Adrenal gland (tissue), 9 donors: ENCODE measurements at regions not wholly inside any gene's neighbourhood (a gene's known extent, or its start where the extent isn't known, plus 50 kb on each side); places are given as distances from the start of the nearest gene placed in this dataset.

Source experiments
- DNase-seq, 7 donors: peaks; one replicate each; pipeline ENCODE4 v3.0.0-alpha.2; 2019 to 2020
- H3K27ac ChIP-seq, 5 donors: fragments of 200-600 bp; sonication (generic) in 4 of 5; 1 replicate in 3 of 5; 2 replicates in 2 of 5; pipeline versions ENCODE4 v1.5.1 to v1.8.0; 2016 to 2020; ENCODE audit warnings: mild to moderate bottlenecking in 1 of 5
- H3K27me3 ChIP-seq: fragments of 200-600 bp; 2 replicates; pipeline ENCODE4 v1.8.0; 2021
- H3K36me3 ChIP-seq, 2 donors: fragments of 200-600 bp; replicated peaks in 1 of 2; 1 replicate in 1 of 2; 2 replicates in 1 of 2; pipeline versions ENCODE4 v1.5.1 to v1.8.0; 2018 to 2022
- H3K4me1 ChIP-seq, 2 donors: fragments of 200-600 bp; replicated peaks in 1 of 2; 1 replicate in 1 of 2; 2 replicates in 1 of 2; pipeline versions ENCODE4 v1.5.1 to v1.8.0; 2018 to 2021
- H3K4me3 ChIP-seq, 4 donors: fragments of 200-600 bp; sonication (generic) in 3 of 4; one replicate each; pipeline ENCODE4 v1.5.1; 2016 to 2018
- H3K9me3 ChIP-seq, 3 donors: fragments of 200-600 bp; sonication (generic) in 1 of 3; replicated peaks in 1 of 3; 1 replicate in 2 of 3; 2 replicates in 1 of 3; pipeline versions ENCODE4 v1.5.1 to v1.8.0; 2016 to 2021
- POLR2A ChIP-seq, 2 donors: fragments of 450-650 bp; IDR thresholded peaks; one replicate each; pipeline ENCODE4 v1.6.1; 2017; ENCODE audit warnings: antibody characterized with exemption in 2 of 2, mild to moderate bottlenecking in 2 of 2, moderate library complexity in 1 of 2
- WGBS, 4 donors: extraction: QIAGEN DNeasy Blood & Tissue Kit in 2 of 4; methylation state at CpG; one replicate each; pipeline versions ENCODE4 v1.1.5 to v1.1.7; 2013 to 2017; 5-methylcytosine and 5-hydroxymethylcytosine counted together
- intact Hi-C, 2 donors: fragments of 100-400 bp; cut with DNase I; formaldehyde crosslinking; loops; one replicate each; pipeline versions ENCODE4 v1.14.1 to v1.15.0; 2022 to 2023
- TF ChIP-seq, protein P1 (sequence below), 6 experiments: fragments of 450-650 bp in 4 of 6; fragments of 200-600 bp in 2 of 6; sonication (generic) in 1 of 6; IDR thresholded peaks; 1 replicate in 5 of 6; 2 replicates in 1 of 6; pipeline versions ENCODE4 v1.5.1 to v1.8.0; 2016 to 2021; ENCODE audit warnings: antibody characterized with exemption in 6 of 6, mild to moderate bottlenecking in 2 of 6, moderate library complexity in 1 of 6
- donor health status: healthy with polysubstance abuse.
- donor health status: Bipolar disorder and iron deficiency.
- donor health status: DM: yes; HTN: yes; CAD: no.
- donor health status: DM: no; HTN: no; CAD: no.
- donor health status: DM: no; HTN: no; CAD: no.

DNA sequence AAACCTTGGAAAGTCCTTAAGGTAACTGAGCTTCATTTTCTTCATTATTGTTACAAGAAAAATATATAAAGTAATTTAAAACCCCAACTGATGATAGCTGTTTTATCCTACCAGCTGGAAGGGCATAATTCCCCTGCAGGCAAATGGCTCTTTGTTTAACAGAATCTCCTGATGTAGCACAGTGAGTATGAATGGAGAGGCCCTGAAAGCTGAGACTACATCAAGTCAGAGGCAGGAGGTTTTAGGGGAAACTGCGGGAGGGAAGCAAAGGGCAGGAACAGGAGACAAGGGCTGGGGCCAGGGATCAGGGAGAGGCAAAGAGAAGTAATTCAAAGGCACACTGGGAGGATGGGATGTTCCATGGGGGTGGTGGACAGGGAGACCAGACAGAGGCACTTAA is 119.0 kb upstream of the LRFN2 start:
- DNase-seq: no peak
- intact Hi-C loops: no loop called here
- no peaks in the 10 kb centered on the region for H3K27me3 ChIP-seq
- H3K9me3 ChIP-seq: no peaks in the 10 kb centered on the region
- H3K4me1 ChIP-seq: no peaks in the 10 kb centered on the region
- no peaks in the 10 kb centered on the region for H3K36me3 ChIP-seq
- H3K27ac ChIP-seq: no peak overlapping the region
- WGBS, 4 donors: 38 to 76% (median 53%) methylated on average over 1 of the region's 1 CpG
- TF ChIP-seq, protein P1, sequence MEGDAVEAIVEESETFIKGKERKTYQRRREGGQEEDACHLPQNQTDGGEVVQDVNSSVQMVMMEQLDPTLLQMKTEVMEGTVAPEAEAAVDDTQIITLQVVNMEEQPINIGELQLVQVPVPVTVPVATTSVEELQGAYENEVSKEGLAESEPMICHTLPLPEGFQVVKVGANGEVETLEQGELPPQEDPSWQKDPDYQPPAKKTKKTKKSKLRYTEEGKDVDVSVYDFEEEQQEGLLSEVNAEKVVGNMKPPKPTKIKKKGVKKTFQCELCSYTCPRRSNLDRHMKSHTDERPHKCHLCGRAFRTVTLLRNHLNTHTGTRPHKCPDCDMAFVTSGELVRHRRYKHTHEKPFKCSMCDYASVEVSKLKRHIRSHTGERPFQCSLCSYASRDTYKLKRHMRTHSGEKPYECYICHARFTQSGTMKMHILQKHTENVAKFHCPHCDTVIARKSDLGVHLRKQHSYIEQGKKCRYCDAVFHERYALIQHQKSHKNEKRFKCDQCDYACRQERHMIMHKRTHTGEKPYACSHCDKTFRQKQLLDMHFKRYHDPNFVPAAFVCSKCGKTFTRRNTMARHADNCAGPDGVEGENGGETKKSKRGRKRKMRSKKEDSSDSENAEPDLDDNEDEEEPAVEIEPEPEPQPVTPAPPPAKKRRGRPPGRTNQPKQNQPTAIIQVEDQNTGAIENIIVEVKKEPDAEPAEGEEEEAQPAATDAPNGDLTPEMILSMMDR (IDR thresholded peaks at IDR 0.05): no peak
- TF ChIP-seq POLR2A (IDR thresholded peaks at IDR 0.05): no peak
- no peak overlapping the region for H3K4me3 ChIP-seq

DNA sequence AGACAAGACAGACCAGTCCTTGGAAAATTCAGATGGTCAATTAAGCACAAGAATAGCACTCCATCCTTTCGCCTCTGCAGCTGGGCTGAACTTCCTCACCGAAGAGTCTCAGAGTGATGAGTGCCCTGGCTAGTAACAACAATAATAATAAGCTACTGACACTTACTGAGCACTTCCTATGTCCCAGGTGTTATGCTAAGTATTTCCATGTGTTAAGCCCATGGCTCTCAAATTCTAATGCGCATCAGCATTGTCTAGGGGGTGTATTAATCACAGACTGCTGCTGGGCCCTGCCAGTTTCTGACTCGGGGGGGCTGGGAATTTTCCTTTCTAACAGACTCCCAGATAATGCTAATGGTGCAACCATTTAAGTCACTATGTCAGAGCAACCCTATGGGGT is 118.2 kb upstream of the LRFN2 start:
- DNase-seq: no peak
- H3K36me3 ChIP-seq: no peaks in the 10 kb centered on the region
- no peaks in the 10 kb centered on the region for H3K27me3 ChIP-seq
- no peak overlapping the region for H3K27ac ChIP-seq
- H3K4me1 ChIP-seq: no peaks in the 10 kb centered on the region
- no peak overlapping the region for H3K4me3 ChIP-seq
- intact Hi-C loops: no loop called here
- TF ChIP-seq, protein P1 (IDR thresholded peaks at IDR 0.05): no peak
- no peak for TF ChIP-seq POLR2A (IDR thresholded peaks at IDR 0.05)
- H3K9me3 ChIP-seq: no peaks in the 10 kb centered on the region
- 76 to 94% (median 79%) methylated on average over 4 of the region's 4 CpGs for WGBS, 4 donors

DNA sequence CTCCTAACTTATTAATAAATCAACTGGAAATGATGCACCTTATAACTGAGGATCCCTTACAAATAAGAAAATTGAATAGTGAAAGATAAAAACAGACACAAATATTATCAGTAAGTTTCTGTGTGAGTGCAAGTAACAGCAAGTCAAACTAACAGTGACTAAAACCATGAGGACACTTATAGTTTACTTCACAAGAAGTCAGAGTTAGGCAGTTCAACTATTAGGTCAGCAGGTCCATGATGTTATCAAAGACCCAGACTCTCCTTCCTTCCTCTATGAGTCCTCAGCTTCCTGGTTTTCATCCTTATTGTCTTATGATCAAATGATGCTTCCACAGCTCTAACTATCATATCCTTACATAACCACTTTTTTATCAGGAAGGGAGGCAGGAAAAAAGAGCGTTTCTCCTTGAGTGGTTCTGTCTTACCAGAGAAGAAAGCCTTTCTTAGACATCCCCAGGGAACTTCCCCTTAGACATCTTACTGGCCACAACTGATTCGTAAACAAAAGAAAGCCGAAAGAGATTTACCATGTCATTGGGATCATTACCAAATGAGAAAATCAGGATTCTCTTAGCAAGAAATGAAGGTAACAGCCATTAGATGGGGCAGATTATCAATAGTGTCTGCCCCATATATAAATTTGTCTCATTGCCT is 114.3 kb upstream of the LRFN2 start:
- Histone ChIP-seq H3K27me3 (no peaks in the 10 kb centered on the region), H3K4me3 (no peak overlapping the region), H3K27ac (no peak overlapping the region), H3K4me1 (no peaks in the 10 kb centered on the region), H3K9me3 (no peaks in the 10 kb centered on the region), H3K36me3 (no peaks in the 10 kb centered on the region)
- TF ChIP-seq, protein P1 (IDR thresholded peaks at IDR 0.05): no peak
- TF ChIP-seq POLR2A (IDR thresholded peaks at IDR 0.05): no peak
- intact Hi-C loops: no loop called here
- no peak for DNase-seq
- WGBS, 4 donors: 63 to 75% (median 68%) methylated on average over 3 of the region's 3 CpGs

DNA sequence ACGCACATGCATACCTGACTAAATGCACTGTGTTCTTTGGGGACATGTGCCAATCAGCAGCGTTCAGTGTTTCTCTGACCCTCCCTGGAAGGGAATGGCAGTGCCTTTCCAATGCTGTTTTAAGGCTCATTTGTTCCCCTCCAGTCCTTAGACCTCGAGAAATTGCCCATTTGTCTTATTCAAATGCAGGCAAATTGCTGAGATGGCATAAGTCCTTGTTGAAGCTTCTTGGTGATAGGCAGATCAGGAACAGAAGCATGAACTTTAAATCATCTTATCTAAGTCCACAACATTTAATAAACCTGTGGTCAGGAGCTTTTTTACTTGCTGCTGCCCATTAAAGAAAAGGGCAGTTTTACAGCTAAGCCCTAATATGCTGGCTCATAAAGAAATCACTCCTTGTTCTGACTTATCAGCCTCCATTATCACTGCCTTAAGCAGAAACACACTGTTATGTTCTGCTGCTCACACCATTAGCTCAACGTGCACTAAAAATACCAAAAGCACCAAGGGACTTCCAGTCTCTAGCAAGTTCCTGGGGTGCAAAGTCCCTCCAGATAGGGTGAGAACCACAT is 112.9 kb upstream of the LRFN2 start:
- no peak overlapping the region for H3K4me3 ChIP-seq
- TF ChIP-seq, protein P1 (IDR thresholded peaks at IDR 0.05): no peak
- TF ChIP-seq POLR2A (IDR thresholded peaks at IDR 0.05): no peak
- no peaks in the 10 kb centered on the region for H3K27me3 ChIP-seq
- no peaks in the 10 kb centered on the region for H3K36me3 ChIP-seq
- intact Hi-C loops: no loop called here
- no peaks in the 10 kb centered on the region for H3K9me3 ChIP-seq
- WGBS, 4 donors: 26 to 47% (median 39%) methylated on average over 4 of the region's 4 CpGs
- no peak overlapping the region for H3K27ac ChIP-seq
- no peaks in the 10 kb centered on the region for H3K4me1 ChIP-seq
- no peak for DNase-seq
